Endothelial cell of umbilical vein (primary cell): ENCODE measurements at regions not wholly inside any gene's neighbourhood (a gene's known extent, or its start where the extent isn't known, plus 50 kb on each side); places are given as distances from the start of the nearest gene placed in this dataset.

ENCODE experiments used
- BruUV-seq: library from RNA; stranded (reverse); fragments of 400-500 nt; replicated peaks from 2 replicates; lab custom pipeline; 2021; lab: Mats Ljungman, UMichigan
- CTCF ChIA-PET: fragments of 300-600, 350-600 bp; sonication (Branson Sonifier 250); formaldehyde crosslinking; loops from one replicate; lab custom pipeline; 2021; ENCODE audit warnings: antibody characterized with exemption, inconsistent platforms; lab: Charles Lee
- POLR2A ChIA-PET: fragments of 300-600, 350-600 bp; sonication (Branson Sonifier 250); formaldehyde crosslinking; loops from one replicate; lab custom pipeline; 2021; ENCODE audit warnings: antibody characterized with exemption, inconsistent platforms; lab: Charles Lee
- DNase-seq: peaks from one replicate; pipeline ENCODE4 v3.0.0-alpha.2; 2011; ENCODE audit warnings: low read depth, low spot score
- FAIRE-seq: peaks from 2 replicates; lab custom pipeline; 2011; peaks lifted over from hg19 to GRCh38; lab: Jason Lieb, UNC
- H2AFZ ChIP-seq: 2 replicates; pipeline ENCODE4 v1.6.0; 2012; ENCODE audit warnings: low read depth, low read length, control low read depth, inconsistent platforms
- H3K27ac ChIP-seq: 2 replicates; pipeline ENCODE4 v1.5.1; 2011; ENCODE audit warnings: low read depth, mild to moderate bottlenecking, control low read depth, low read length, moderate library complexity; ENCODE audit not compliant: insufficient read depth
- H3K27me3 ChIP-seq, 2 experiments: 2 replicates each; pipeline versions ENCODE4 v1.6.0 to v1.6.1; 2011; ENCODE audit warnings: low read length in 2 of 2, mixed read lengths in 1 of 2; ENCODE audit not compliant: control insufficient read depth in 2 of 2, insufficient read depth in 2 of 2
- H3K36me3 ChIP-seq, 2 experiments: 2 replicates in 1 of 2; 3 replicates in 1 of 2; pipeline ENCODE4 v1.5.1; 2011; ENCODE audit warnings: low read length in 2 of 2, mild to moderate bottlenecking in 1 of 2, moderate library complexity in 1 of 2; ENCODE audit not compliant: control insufficient read depth in 2 of 2, insufficient read depth in 2 of 2; ENCODE audit errors: extremely low read depth in 1 of 2
- H3K4me1 ChIP-seq: 3 replicates; pipeline ENCODE4 v1.5.1; 2011; ENCODE audit warnings: mild to moderate bottlenecking, low read length; ENCODE audit not compliant: control insufficient read depth, insufficient read depth; ENCODE audit errors: extremely low read depth
- H3K4me2 ChIP-seq: 2 replicates; pipeline ENCODE4 v1.6.1; 2011; ENCODE audit warnings: low read length, control low read depth, mixed read lengths; ENCODE audit not compliant: insufficient read depth
- H3K4me3 ChIP-seq, 3 experiments: fragments of 200-600 bp in 1 of 3; sonication (generic), shearing (Covaris generic) in 1 of 3; replicated peaks in 1 of 3; 2 replicates each; pipeline ENCODE4 v1.5.1; 2011 to 2016; ENCODE audit warnings: control low read depth in 3 of 3, low read length in 3 of 3, mild to moderate bottlenecking in 2 of 3, inconsistent platforms in 1 of 3, low read depth in 1 of 3, moderate library complexity in 1 of 3; ENCODE audit not compliant: insufficient read depth in 1 of 3
- H3K79me2 ChIP-seq: 2 replicates; pipeline ENCODE4 v1.6.0; 2012; ENCODE audit warnings: low read length, inconsistent platforms; ENCODE audit not compliant: control insufficient read depth, insufficient read depth
- H3K9ac ChIP-seq: replicated peaks from 2 replicates; pipeline ENCODE3; 2011; ENCODE audit warnings: low read length, control low read depth; ENCODE audit not compliant: insufficient read depth; ENCODE audit errors: extremely low read depth
- H3K9me1 ChIP-seq: replicated peaks from 3 replicates; pipeline ENCODE4 v1.6.0; 2011; ENCODE audit warnings: mild to moderate bottlenecking, low read length; ENCODE audit not compliant: control insufficient read depth, insufficient read depth; ENCODE audit errors: extremely low read depth
- H3K9me3 ChIP-seq: replicated peaks from 2 replicates; pipeline ENCODE4 v1.5.1; 2012; ENCODE audit warnings: low read length, inconsistent platforms; ENCODE audit not compliant: control insufficient read depth, insufficient read depth
- H4K20me1 ChIP-seq: replicated peaks from 2 replicates; pipeline ENCODE3; 2011; ENCODE audit warnings: mild to moderate bottlenecking, low read length; ENCODE audit not compliant: control insufficient read depth, insufficient read depth; ENCODE audit errors: extremely low read depth
- EZH2 ChIP-seq: IDR thresholded peaks from 2 replicates; pipeline ENCODE4 v1.6.1; 2012; ENCODE audit warnings: borderline replicate concordance, low read depth, mild to moderate bottlenecking, moderate library complexity, low read length, inconsistent platforms; ENCODE audit not compliant: severe bottlenecking
- FOS ChIP-seq: IDR thresholded peaks from 2 replicates; pipeline ENCODE4 v1.6.1; 2011; ENCODE audit warnings: mild to moderate bottlenecking, low read length, moderate library complexity, borderline replicate concordance; ENCODE audit not compliant: insufficient read depth
- GATA2 ChIP-seq: IDR thresholded peaks from 2 replicates; pipeline ENCODE4 v1.7.0; 2011; ENCODE audit warnings: low read depth, mild to moderate bottlenecking, moderate library complexity, mixed read lengths, low read length; ENCODE audit not compliant: insufficient read length, insufficient read depth
- JUN ChIP-seq: IDR thresholded peaks from 2 replicates; pipeline ENCODE4 v1.6.1; 2011; ENCODE audit warnings: borderline replicate concordance, low read depth; ENCODE audit not compliant: insufficient read length, insufficient read depth
- MYC ChIP-seq: IDR thresholded peaks from one replicate; pipeline ENCODE4 v1.6.1; 2011; ENCODE audit warnings: mild to moderate bottlenecking, low read depth, low read length
- POLR2A ChIP-seq: IDR thresholded peaks from 2 replicates; pipeline ENCODE4 v1.6.1; 2012; ENCODE audit warnings: low read depth, mild to moderate bottlenecking, control low read depth, low read length
- POLR2AphosphoS5 ChIP-seq: IDR thresholded peaks from 2 replicates; pipeline ENCODE4 v1.6.1; 2012; ENCODE audit warnings: low read depth, mild to moderate bottlenecking, control low read depth, low read length, moderate library complexity; ENCODE audit not compliant: insufficient read depth
- dilution Hi-C: fragments of 300-500 bp; cut with MboI; formaldehyde crosslinking; loops from one replicate; pipeline ENCODE4 v1.15.0; 2019; ENCODE audit warnings: low sequenced_read_pairs; ENCODE audit not compliant: extremely low pct_ligation_motif_present
- intact Hi-C: fragments of 100-400 bp; cut with micrococcal nuclease; formaldehyde crosslinking; loops from one replicate; pipeline ENCODE4 v1.10.0; 2022
- TF ChIP-seq, protein P1 (sequence below): IDR thresholded peaks from 2 replicates; pipeline ENCODE4 v1.6.1; 2011; ENCODE audit not compliant: insufficient read depth, insufficient read length
- TF ChIP-seq, protein P2 (sequence below), 2 donors: IDR thresholded peaks; 1 replicate in 1 of 2; 2 replicates in 1 of 2; pipeline ENCODE4 v1.5.1; 2011; ENCODE audit warnings: low read length in 2 of 2, mild to moderate bottlenecking in 2 of 2, moderate library complexity in 2 of 2, control low read depth in 1 of 2, inconsistent platforms in 1 of 2, low read depth in 1 of 2; ENCODE audit not compliant: insufficient read depth in 1 of 2; ENCODE audit errors: extremely low read depth in 1 of 2

DNA sequence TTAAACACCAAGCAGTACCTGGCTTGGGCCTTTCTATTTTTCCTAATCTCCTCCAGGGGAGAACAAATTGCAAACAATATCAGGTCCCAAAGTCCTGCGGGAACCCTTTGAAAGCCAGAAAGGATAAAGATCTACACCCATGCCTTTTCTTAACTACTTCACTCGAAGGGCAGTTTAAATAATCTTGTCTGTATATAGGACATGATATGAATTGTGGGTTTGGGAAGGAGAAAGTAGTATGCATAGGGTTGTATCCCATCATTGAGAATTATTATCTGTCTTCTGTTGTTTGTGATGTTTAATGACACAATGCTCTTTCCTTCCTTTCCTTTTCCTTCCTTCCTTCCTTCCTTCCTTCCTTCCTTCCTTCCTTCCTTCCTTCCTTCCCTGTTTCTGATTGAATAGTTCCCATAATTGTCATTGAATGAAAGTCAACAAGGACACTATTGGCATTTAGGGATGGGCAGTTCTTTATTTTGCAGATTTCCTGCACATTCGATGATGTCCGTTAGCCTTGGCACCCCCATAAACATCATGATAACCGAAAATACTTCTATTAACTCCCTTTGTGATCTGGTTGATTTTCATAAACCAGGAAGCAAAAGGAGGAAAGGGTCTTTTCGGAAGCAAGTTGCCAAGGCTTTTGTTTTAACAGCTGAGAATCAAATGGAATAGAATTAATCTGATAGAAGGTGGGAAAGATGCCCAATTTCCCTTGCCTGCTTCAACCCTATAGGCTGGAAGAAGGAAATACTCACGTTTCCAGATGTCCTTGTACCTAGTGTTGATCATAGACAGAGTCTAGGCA, 141.3 kb downstream of the ATG4C start:
- dilution Hi-C loops (no loop called here), intact Hi-C loops (no loop called here)
- no TSS peak for BruUV-seq
- Histone ChIP-seq H3K9me1 (no peaks in the 10 kb centered on the region), H3K4me2 (no peak overlapping the region), H3K9me3 (no peaks in the 10 kb centered on the region), H3K4me1 (no peaks in the 10 kb centered on the region), H3K27ac (no peak overlapping the region), H3K27me3 (no peaks in the 10 kb centered on the region), H4K20me1 (no peaks in the 10 kb centered on the region), H3K9ac (no peak overlapping the region), H3K79me2 (no peaks in the 10 kb centered on the region), H3K4me3 (no peak overlapping the region), H2AFZ (no peak overlapping the region), H3K36me3 (no peaks in the 10 kb centered on the region)
- ChIA-PET POLR2A (no interaction called here), CTCF (no interaction called here)
- TF ChIP-seq POLR2A = no peak
- FAIRE-seq = no peak
- no peak for DNase-seq

- peaks cover 0 to 3% of the 10 kb centered on the region in 2 experiments for H3K27me3 ChIP-seq
- intact Hi-C loops = no loop called here
- ChIA-PET CTCF (interaction anchor here (0.6 to 0.7 kb wide), 3 partner anchors 24 to 241 kb away, joined by 3 to 5 read pairs (median 3); no protein-coding TSS in a partner anchor), POLR2A (no interaction called here)
- DNase-seq (no peak), FAIRE-seq (no peak)
- no peak overlapping the region for H3K4me2 ChIP-seq
- no peaks in the 10 kb centered on the region for H4K20me1 ChIP-seq
- no peak overlapping the region for H3K27ac ChIP-seq
- H3K9me1 ChIP-seq = no peaks in the 10 kb centered on the region
- no peaks in the 10 kb centered on the region for H3K4me1 ChIP-seq
- TF ChIP-seq, protein P1, sequence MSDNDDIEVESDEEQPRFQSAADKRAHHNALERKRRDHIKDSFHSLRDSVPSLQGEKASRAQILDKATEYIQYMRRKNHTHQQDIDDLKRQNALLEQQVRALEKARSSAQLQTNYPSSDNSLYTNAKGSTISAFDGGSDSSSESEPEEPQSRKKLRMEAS = no peak
- TF ChIP-seq POLR2A (no peak), EZH2 (no peak), POLR2AphosphoS5 (no peak), FOS (no peak), MYC (no peak), JUN (no peak), GATA2 (no peak)
- TF ChIP-seq, protein P2, sequence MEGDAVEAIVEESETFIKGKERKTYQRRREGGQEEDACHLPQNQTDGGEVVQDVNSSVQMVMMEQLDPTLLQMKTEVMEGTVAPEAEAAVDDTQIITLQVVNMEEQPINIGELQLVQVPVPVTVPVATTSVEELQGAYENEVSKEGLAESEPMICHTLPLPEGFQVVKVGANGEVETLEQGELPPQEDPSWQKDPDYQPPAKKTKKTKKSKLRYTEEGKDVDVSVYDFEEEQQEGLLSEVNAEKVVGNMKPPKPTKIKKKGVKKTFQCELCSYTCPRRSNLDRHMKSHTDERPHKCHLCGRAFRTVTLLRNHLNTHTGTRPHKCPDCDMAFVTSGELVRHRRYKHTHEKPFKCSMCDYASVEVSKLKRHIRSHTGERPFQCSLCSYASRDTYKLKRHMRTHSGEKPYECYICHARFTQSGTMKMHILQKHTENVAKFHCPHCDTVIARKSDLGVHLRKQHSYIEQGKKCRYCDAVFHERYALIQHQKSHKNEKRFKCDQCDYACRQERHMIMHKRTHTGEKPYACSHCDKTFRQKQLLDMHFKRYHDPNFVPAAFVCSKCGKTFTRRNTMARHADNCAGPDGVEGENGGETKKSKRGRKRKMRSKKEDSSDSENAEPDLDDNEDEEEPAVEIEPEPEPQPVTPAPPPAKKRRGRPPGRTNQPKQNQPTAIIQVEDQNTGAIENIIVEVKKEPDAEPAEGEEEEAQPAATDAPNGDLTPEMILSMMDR (IDR thresholded peaks at IDR 0.05; ENCODE audit: extremely low read depth in 1 of 2, insufficient read depth in 1 of 2, low read depth in 1 of 2, low read length in 2 of 2) = no peak
- H3K9ac ChIP-seq = no peak overlapping the region
- dilution Hi-C loops = no loop called here
- H2AFZ ChIP-seq = no peak overlapping the region
- no peaks in the 10 kb centered on the region for H3K36me3 ChIP-seq
- no peak overlapping the region for H3K4me3 ChIP-seq
- H3K9me3 ChIP-seq = no peaks in the 10 kb centered on the region
- H3K79me2 ChIP-seq = no peaks in the 10 kb centered on the region
- BruUV-seq = no TSS peak
Measured at GRCh38 chr1:62926681-62927252, 142.8 kb downstream of the ATG4C start.
